Gastrocnemius medialis (tissue), 4 donors: ENCODE measurements at regions not wholly inside any gene's neighbourhood (a gene's known extent, or its start where the extent isn't known, plus 50 kb on each side); places are given as distances from the start of the nearest gene placed in this dataset.

ENCODE experiments used
- POLR2A ChIP-seq, 2 donors: fragments of 450-650 bp; IDR thresholded peaks; one replicate each; pipeline ENCODE4 v1.6.1; 2017; ENCODE audit warnings: antibody characterized with exemption in 2 of 2, mild to moderate bottlenecking in 2 of 2, moderate library complexity in 2 of 2
- TF ChIP-seq, protein P1 (sequence below), 5 experiments: fragments of 450-650 bp in 3 of 5; fragments of 200-600 bp in 2 of 5; sonication (generic) in 2 of 5; IDR thresholded peaks in 4 of 5; conservative IDR thresholded peaks in 1 of 5; 1 replicate in 4 of 5; 2 replicates in 1 of 5; pipeline ENCODE4 v1.5.1; 2016 to 2019; ENCODE audit warnings: antibody characterized with exemption in 5 of 5, mild to moderate bottlenecking in 3 of 5, moderate library complexity in 3 of 5

DNA sequence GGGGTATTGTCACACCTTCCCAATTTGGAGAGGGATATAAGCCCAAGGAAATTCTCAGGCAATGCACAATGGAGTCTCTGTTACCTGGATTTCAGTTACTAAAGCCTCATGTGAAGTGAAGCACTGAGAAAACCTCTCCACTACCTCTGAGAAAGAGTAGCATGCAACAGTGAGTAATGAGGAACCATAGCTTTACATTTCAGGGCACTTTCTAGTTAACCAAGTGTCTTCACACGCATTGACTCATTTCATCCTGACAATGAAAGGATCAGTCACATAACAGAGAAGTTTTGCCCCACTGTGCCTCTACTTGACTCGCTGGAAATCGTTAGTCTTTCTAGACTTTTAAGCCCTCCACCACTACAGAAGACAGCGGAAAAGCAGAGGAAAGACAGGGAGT is 86.2 kb upstream of the ARID1B start:
- TF ChIP-seq, protein P1, sequence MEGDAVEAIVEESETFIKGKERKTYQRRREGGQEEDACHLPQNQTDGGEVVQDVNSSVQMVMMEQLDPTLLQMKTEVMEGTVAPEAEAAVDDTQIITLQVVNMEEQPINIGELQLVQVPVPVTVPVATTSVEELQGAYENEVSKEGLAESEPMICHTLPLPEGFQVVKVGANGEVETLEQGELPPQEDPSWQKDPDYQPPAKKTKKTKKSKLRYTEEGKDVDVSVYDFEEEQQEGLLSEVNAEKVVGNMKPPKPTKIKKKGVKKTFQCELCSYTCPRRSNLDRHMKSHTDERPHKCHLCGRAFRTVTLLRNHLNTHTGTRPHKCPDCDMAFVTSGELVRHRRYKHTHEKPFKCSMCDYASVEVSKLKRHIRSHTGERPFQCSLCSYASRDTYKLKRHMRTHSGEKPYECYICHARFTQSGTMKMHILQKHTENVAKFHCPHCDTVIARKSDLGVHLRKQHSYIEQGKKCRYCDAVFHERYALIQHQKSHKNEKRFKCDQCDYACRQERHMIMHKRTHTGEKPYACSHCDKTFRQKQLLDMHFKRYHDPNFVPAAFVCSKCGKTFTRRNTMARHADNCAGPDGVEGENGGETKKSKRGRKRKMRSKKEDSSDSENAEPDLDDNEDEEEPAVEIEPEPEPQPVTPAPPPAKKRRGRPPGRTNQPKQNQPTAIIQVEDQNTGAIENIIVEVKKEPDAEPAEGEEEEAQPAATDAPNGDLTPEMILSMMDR (IDR thresholded peaks at IDR 0.05 in 4 of 5, conservative IDR thresholded peaks at IDR 0.05 in 1 of 5) = no peak
- TF ChIP-seq POLR2A (IDR thresholded peaks at IDR 0.05) = no peak
